ENCODE measurements at regions not wholly inside any gene's neighbourhood (a gene's known extent, or its start where the extent isn't known, plus 50 kb on each side); places are given as distances from the start of the nearest gene placed in this dataset.

GRCh38 chr12:93085383-93086287 lies 156.5 kb upstream of the EEA1 start:
- TF ChIP-seq CTCF (IDR thresholded peaks at IDR 0.05) (no peak), POLR2A (IDR thresholded peaks at IDR 0.05) (no peak)

Measured in ovary (tissue), 3 donors.